Muscle of back (tissue), 3 donors: ENCODE measurements at regions not wholly inside any gene's neighbourhood (a gene's known extent, or its start where the extent isn't known, plus 50 kb on each side); places are given as distances from the start of the nearest gene placed in this dataset.
"Not testable (repeated sequence)": the region's sequence is repeated elsewhere in the genome, so short reads cannot be mapped to it uniquely, and the experiment has no call there.

Experiments used
- DNase-seq, 3 donors: peaks; one replicate each; pipeline versions ENCODE4 v3.0.0 to v3.0.0-alpha.2; 2013

DNA sequence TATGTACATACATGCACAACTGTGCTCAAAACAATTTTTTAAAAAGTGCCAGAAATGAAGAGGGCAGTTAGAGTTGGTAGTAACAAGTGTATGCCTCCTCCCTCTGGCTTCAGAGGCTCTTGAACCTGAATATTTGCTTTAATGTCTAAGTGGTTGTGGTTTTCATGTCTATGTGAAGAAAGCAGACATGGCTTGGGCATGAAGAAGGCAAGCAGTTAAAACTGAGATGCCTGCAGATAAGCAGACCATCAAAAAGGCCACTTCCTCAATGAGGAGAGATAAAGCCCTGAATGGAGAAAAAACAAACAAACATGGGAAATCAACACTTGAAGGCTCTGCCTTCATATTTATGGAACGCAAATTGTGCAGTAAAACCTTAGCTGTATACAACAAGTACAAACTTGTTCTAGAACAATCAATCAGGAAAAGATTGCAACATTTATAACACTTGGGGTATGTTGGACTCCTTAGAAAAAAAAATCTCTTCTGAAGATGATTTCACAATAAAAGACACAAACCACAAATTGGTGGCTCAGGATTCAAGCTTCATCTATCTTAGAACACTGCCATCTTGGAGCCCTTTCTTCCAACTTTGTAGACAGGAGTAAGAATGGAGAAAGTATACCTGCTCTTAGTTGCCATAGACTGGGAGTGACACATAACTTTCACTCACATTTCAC lies 52.7 kb upstream of the PLA2G4A start:
- no peak for DNase-seq

DNA sequence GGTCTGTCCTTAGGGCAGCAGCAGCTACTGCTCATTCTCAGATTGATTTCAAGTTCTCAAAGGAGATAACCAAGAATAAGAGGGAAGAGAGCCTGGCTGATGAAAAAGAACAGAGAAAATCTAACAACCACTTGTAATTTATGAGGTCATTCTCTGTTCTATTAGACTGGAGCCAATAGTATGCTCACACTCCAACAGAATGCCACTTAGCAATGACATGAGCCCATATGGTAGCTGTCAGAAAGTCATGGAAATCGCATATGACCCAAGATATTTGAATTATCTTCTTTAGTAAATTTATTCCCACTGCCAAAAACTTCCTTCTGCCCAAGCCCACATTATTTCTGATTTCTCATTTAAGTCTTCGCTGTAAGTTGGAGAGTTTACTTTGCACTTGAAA lies 53.7 kb upstream of the PLA2G4A start:
- DNase-seq, result peak in 1 of 3 donors; percentile 27

DNA sequence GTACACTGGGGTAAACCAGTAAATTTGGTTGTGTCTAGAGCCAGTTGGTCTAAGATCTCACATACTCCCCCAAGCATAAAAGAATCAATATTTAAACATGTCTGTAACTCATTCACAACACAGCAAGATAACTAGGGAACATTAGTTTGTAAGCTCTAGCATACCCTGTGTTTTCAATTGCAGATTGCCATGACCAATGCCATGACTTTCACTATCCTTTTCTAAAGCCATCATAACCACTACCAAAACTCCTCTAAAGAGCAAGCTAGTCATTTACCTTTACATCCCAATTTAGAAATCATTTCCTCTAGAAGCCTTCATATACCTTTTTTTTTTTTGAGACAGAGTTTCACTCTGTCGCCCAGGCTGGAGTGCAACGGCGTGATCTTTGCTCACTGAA lies 56.5 kb upstream of the PLA2G4A start:
- DNase-seq, result no peak

DNA sequence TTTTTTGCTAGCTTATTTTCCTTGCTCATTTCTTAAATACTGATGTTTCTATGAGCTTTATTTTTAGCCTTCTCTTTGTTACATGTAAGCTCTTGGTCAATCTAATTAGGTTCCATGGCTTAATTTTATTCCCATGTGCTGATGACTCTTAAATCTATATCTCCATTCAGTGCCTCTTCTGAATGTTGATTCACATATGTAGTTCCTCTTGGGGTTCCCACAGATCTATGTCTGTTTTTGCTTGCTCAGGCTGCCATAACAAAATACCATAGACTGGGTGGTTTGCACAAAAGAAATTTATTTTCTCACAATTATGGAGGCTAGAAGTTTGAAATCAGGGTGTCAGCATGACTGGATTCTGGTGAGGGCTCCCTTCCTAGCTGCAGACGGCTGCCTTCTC lies 58.3 kb upstream of the PLA2G4A start:
- no peak for DNase-seq

DNA sequence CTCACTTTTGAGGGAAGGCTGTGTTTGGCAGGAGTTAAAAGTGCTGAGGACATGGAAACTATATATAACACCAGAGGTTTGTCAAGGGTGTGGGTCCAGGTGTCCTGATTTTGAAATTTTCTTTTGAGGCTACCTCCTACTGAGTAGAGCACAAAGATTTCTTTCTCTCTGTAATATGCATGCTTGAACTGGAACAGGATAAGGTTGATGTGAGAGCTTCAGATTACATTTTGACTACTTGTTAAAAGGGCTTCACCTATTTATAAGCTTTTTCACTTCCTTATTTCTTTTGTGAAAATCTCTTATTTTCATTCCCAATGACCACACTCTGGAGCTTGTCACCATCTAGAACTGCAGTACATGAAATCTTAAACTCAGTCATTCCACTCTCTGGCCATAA lies 59.8 kb upstream of the PLA2G4A start:
- no peak for DNase-seq

DNA sequence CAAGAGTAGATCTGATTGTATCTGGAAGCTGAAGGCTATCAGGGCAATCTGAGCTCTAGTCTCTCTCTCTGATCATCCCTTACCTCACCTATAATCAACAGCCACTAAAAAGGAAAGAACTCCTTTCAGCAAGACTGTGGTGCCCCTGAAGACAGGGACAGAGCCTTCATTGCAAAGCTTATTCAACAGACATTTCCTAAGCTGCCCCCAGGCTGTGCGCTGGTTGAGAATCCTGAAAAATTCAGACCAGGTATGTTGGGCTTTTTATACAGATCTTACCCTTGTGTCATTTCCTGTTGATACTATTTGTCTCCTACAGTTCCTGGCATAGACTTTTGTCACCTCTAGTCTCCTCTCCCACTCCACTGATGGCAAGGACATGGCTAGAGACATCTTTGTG lies 63.3 kb upstream of the PLA2G4A start:
- DNase-seq, result no peak

DNA sequence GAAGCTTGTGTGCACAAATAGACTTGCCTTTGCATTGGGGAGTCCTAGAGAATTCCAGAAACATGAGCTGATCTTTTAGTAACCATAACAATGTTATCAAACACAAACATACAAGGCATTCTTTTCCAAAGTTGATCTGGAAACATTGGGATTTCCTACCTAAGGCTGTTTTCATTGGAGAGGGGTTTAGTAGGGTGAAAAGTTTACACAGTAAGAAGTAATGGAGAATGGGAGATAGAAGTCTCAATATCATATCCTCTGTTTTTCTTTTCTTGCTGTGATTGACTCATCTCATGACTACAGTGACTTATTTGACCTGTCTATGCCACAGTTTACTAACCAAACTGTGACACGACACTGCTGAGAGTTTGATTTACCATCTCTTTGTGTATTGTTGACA lies 65.6 kb upstream of the PLA2G4A start:
- peak; percentile 18 to 37 (median 29) for DNase-seq

DNA sequence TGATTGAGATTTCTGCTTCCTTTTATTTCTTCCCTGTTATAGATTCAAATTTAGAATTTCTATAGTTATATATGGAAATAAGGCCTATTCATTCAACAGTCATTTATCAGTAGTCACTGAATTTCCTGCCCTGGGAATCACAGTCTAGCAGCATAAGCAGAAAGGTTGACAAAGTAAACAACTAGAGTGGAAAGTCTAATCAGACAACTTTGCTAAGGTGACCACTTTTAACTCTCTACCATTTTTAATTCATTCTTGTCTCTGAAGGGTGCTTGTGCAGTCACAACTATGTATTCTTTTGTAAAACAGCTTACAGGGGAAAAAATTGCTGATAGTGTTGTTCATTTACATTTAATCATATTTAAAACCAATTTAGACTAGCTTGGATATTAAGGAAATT lies 66.1 kb upstream of the PLA2G4A start:
- DNase-seq, result no peak

DNA sequence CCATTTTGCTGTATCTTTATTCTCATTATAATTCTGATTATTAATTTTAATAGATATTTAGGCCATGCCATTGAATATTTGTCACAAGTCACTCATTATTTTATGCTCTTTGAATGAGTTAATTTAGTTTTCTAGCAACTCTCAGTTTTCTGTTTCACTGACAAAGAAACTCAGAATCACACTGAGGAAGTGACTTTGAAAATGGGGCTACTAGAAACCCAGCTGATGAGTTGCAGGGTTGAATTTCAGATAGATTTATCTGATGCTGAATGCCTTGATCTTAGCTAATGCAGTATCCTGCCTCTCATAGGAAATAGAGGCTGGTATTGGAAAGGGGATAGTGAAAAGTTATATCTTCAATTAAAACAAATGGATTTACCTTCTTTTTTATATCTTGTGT lies 67.4 kb upstream of the PLA2G4A start:
- no peak for DNase-seq

DNA sequence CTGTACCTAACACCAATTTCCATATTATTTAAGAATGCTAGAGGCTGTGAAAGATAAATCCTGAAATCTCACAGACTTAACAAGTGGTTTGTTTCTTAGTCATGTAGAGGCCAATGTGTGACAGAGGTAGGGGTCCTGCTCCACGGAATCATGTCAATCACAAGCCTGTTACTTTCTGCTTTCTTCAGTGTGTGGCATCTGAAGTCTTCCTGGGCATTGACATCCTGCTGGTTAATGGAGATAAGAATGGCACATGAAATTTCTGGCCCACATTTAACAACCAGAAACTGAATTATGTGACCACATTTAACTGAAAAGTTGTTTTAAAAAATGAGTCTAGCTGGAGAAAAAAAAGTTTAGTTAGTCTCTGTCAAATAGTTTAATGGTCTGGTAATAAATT lies 68.3 kb upstream of the PLA2G4A start:
- no peak for DNase-seq

DNA sequence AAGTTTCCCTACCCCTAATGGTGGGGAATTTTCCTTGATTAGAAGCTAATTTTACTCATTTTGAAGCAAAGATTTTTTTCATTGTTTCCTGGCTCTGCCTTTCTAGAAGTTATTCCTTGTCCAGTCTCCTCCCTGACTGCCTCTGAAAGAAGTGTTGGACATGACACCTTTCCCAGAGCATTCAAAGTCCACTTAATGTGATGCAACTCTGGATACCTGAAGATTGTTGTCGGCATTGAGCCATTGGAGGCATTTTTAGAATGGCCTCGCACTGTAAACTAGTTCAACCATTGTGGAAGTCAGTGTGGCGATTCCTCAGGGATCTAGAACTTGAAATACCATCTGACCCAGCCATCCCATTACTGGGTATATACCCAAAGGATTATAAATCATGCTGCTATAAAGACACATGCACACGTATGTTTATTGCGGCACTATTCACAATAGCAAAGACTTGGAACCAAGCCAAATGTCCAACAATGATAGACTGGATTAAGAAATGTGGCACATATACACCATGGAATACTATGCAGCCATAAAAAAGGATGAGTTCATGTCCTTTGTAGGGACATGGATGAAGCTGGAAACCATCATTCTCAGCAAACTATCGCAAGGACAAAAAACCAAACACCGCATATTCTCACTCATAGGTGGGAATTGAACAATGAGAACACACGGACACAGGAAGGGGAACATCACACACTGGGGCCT lies 69.7 kb upstream of the PLA2G4A start:
- DNase-seq, result not testable (repeated sequence)

DNA sequence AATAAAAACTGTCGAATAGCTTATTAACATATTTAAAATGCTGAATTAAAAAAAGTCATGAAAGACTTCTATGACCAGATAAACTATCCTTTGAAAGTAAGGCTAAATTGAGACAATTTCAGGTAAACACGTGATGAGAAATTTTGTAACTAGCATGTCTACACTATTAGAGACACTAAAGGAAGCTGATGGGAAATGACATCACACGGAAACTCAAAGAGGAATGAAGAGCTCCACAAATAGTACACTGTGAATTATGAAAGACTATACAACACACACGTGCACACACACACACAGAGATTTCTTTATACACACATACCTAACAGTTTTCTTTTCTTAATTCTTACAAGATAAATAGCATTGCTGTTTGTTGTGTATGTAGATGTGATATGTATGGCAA lies 70.9 kb upstream of the PLA2G4A start:
- DNase-seq, result no peak

DNA sequence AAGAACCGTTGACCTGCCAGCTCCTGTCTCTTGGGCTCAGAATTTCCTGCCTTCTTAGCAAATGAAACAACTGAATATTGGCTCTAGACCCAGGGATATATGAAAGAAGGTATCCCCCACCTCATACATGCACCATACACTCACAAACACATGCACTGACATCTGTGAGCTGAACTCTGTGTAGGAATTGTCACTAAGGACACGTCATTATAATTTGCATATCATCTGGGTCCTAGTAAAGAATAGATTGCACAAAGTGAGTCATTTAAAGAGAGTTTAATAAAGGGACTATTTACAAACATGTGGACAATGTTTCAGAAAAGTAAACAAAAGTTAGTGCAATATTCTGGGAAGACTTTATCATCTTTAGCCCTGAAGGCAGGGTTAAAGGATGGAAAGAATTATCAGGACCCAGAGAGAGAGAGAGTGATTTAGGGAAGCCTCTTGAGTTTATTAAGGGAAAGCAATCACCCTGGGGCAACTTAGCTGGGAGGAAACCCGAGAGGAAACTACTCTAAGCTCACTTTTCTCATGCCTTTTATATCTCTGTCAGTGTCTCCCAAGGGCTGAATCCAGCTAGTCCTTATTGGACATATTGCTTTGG lies 74.1 kb upstream of the PLA2G4A start:
- no peak for DNase-seq

DNA sequence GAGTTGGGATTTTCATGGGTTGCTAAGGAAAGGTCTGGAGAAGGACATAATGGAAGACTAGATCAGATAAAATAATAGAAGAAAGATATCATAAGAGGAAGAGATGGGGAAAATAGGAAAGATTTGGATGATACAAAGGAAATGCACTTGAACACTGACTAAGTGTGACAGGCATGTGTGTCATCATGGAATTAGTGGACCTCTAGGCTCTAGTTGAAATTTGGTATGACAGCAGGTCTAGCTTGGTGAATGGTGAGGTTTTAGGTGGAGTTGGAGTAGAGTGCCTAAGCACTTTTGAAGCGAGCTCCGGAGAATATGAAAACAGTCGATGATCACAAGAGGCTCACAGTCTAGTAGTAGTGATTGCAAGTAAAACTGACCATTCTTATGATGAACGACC lies 73.0 kb upstream of the PTGS2 start:
- no peak for DNase-seq

DNA sequence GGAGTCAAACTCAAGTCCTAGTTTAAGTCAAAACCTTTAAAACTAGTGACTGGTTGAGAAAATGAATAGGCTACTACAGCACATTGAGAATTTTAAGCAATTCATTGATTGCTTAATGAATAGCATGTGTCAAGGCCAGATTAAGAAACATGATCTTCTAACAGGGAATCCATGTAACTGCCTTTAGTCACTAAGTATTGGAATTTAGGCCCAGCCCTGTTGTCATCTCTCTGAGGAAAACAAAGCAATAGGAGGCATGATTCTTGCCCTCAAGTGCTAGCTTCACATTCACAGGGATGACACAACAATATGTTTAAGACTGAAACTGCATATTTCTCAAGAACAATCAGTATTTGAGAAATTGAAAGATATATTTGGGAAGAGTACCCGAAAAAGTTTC lies 70.0 kb upstream of the PTGS2 start:
- no peak for DNase-seq

DNA sequence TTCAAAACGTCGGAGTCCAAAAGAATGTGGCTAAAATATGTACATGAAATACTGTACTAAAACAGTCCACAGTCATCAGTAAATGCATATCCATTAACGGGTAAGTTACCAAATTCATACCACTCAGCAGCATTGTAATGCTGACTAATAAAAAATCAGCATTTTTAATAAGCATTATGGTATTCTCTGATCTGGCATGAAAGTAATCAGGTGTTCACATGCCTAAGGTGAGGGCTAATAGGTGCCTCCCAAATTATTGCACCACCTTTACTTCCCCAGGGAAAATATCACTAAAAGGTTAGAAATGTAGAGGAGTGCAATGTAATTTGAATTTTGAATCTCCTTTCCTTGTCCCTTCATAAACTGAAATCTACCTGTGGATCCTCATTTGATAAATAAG lies 69.6 kb upstream of the PTGS2 start:
- DNase-seq, result no peak

DNA sequence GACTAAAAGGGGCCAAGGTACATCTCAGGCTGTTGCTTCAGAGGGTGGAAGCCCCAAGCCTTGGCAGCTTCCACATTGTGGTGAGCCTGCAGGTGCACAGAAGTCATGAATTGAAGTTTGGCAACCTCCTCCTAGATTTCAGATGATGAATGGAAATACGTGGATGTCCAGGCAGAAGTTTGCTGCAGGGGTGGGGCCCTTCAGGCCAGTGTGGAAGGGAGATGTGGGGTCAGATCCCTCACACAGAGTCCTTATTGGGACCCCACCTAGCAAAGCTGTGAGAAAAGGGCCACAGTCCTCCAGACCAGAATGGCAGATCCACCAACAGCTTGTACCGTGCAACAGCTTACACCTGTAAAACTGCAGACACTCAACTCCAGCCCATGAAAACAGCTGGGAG lies 67.4 kb upstream of the PTGS2 start:
- DNase-seq, result no peak

DNA sequence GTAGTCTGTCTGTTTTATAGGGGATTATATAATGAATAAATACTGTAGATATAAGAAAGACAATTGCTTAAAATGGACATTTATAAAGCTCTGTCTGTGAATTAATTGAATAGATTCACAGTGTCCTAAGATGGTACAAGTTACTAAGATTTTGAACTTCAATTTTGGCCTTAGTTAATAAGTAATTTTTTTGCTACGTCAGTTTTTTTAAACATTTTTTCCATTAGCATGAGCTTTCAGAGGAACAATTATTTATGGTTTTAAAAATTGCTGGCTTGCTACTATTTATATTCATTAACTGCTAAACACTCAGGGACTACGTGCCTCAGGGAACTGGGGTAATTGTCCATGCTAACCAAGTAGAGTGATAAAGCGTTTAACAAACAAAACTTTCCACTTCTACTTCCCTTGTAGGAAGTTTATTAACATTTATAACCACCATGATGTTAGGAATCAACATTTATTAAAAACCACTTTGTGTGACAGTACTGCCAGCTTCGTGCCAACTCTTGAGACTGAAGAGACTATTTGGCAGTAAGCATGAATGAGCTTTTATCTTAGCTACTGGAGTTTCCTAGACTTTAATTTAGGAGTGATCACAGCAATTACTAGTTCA lies 65.4 kb upstream of the PTGS2 start:
- no peak for DNase-seq

DNA sequence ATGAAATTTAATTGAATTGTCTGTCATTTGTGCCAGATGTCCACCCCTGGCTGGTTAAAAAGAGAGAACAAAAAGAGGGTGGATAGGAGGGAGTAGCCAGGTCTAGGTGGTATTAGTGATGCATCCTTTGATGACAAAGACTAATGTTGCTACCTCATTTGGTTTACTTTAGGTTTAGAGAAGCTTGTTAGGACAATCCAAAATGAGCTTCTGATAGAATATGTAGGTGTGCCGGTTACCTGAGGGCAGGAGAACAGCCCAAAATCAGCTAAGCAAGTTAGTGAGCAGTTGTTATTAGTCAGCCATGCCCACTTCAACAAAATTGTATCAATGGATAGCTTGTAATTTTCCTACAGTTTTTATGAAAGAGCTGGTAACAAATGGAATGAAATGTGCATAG lies 61.4 kb upstream of the PTGS2 start:
- no peak for DNase-seq

DNA sequence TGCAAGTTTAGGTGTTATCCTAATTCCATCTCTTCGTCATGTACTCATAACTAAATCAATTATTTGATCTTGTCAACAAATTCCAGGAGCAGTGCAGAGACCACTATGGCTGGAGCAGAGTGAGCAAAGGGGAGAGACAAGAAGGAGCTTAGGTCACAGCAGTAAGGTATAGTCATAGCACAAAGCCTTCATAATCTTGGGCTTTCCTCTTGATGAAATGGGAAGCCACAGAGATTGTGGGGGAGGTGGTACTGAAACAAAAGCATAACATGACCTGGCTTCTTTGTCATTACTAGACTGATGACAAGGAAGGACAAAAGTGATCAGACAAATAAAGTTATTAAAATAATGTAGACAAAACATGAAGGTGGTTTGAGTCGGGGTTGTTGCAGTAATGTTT lies 60.1 kb upstream of the PTGS2 start:
- DNase-seq, result no peak

DNA sequence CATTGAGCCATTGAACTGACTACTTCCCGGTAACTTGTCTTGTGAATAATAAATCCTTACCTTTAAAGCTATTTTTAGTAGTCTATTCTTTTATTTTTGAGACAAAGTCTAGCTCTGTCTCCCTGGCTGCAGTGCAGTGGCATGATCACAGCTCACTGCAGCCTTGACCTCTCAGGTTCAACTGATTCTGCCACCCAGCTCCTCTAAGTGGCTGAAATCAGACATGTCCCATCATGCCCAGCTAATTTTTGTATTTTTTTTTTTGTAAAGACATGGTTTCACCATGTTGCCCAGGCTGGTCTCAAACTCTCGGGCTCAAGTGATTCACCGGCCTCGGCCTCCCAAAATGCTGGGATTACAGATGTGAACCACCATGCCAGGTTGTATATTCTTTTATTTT lies 59.3 kb upstream of the PTGS2 start:
- DNase-seq, result no peak

DNA sequence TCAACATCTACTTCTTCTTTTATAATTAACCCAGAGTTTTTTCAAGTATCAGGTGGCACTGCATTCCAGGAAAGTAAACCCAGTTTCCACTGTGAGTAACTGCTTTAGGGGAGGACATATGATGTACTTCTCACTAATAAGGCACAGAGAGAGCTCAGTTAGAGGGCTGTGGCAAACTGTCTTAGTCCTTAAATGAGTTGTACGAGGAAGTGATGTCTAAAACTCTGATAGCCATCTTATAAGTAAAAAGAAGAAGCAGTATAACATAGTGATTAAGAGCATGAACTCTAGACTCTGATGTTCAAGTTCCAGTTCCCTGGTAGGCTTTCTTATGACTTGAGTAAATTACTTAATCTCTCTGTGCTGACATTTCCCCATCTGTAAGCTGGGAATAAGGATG lies 58.7 kb upstream of the PTGS2 start:
- no peak for DNase-seq
